Spleen (tissue), 11 donors: ENCODE measurements at regions not wholly inside any gene's neighbourhood (a gene's known extent, or its start where the extent isn't known, plus 50 kb on each side); places are given as distances from the start of the nearest gene placed in this dataset.

Experiments used
- DNase-seq: peaks from one replicate; pipeline ENCODE4 v3.0.0-alpha.2; 2020
- H3K27ac ChIP-seq, 8 donors: fragments of 200-600 bp; sonication (generic) in 7 of 8; 1 replicate in 4 of 8; 2 replicates in 4 of 8; pipeline versions ENCODE4 v1.5.0 to v1.8.0; 2016 to 2021; ENCODE audit warnings: inconsistent platforms in 4 of 8, mild to moderate bottlenecking in 4 of 8, moderate library complexity in 1 of 8
- H3K27me3 ChIP-seq, 7 donors: fragments of 200-600 bp; sonication (generic) in 6 of 7; replicated peaks in 1 of 7; 1 replicate in 4 of 7; 2 replicates in 3 of 7; pipeline versions ENCODE4 v1.5.0 to v1.8.0; 2016 to 2021; ENCODE audit warnings: inconsistent platforms in 3 of 7, mild to moderate bottlenecking in 1 of 7
- H3K36me3 ChIP-seq, 6 donors: fragments of 200-600 bp; sonication (generic) in 5 of 6; 1 replicate in 4 of 6; 2 replicates in 2 of 6; pipeline versions ENCODE4 v1.5.0 to v1.8.0; 2016 to 2021; ENCODE audit warnings: inconsistent platforms in 2 of 6
- H3K4me1 ChIP-seq, 6 donors: fragments of 200-600 bp; sonication (generic) in 5 of 6; 1 replicate in 3 of 6; 2 replicates in 3 of 6; pipeline versions ENCODE4 v1.5.0 to v1.8.0; 2016 to 2021; ENCODE audit warnings: inconsistent platforms in 3 of 6
- H3K4me3 ChIP-seq, 8 donors: fragments of 200-600 bp; sonication (generic) in 7 of 8; 1 replicate in 4 of 8; 2 replicates in 4 of 8; pipeline versions ENCODE4 v1.5.0 to v1.8.0; 2016 to 2021; ENCODE audit warnings: inconsistent platforms in 4 of 8, mild to moderate bottlenecking in 4 of 8, moderate library complexity in 2 of 8
- H3K9me3 ChIP-seq, 8 donors: fragments of 200-600 bp; sonication (generic) in 7 of 8; 1 replicate in 4 of 8; 2 replicates in 4 of 8; pipeline versions ENCODE4 v1.5.0 to v1.8.0; 2016 to 2021; ENCODE audit warnings: inconsistent platforms in 4 of 8
- CTCF ChIP-seq, 11 experiments: fragments of 200-600 bp in 7 of 11; fragments of 450-650 bp in 4 of 11; sonication (generic) in 4 of 11; IDR thresholded peaks in 8 of 11; conservative IDR thresholded peaks in 3 of 11; 1 replicate in 7 of 11; 2 replicates in 4 of 11; pipeline versions ENCODE4 v1.4.0 to v1.8.0; 2016 to 2021; ENCODE audit warnings: antibody characterized with exemption in 11 of 11, inconsistent platforms in 4 of 11, mild to moderate bottlenecking in 1 of 11
- POLR2A ChIP-seq, 3 donors: fragments of 450-650 bp; IDR thresholded peaks; one replicate each; pipeline ENCODE4 v1.5.1; 2017; ENCODE audit warnings: antibody characterized with exemption in 3 of 3, mild to moderate bottlenecking in 1 of 3
- POLR2AphosphoS5 ChIP-seq, 3 donors: sonication (generic); formaldehyde crosslinking; IDR thresholded peaks; one replicate each; pipeline ENCODE4 v1.5.1; 2017; ENCODE audit warnings: antibody characterized with exemption in 3 of 3
- WGBS, 5 donors: extraction: QIAGEN DNeasy Blood & Tissue Kit in 3 of 5; methylation state at CpG; one replicate each; pipeline versions ENCODE4 v1.1.5 to v1.1.7; 2013 to 2018; 5-methylcytosine and 5-hydroxymethylcytosine counted together
- intact Hi-C: fragments of 100-400 bp; cut with DNase I; formaldehyde crosslinking; loops from one replicate; pipeline ENCODE4 v1.15.0; 2023; ENCODE audit warnings: low total_unique reads
- donor health status: healthy with polysubstance abuse.
- donor health status: DM: no; HTN: no; CAD: no; lungs with moderate emphysema.
- donor health status: DM: no; HTN: no; CAD: no.
- donor health status: Bipolar disorder and iron deficiency.
- donor health status: healthy.
- donor health status: DM: no; HTN: no; CAD: no.
- donor health status: DM: yes; HTN: yes; CAD: no.

GRCh38 chr6:150537491-150537890, 62.2 kb upstream of the PLEKHG1 start:
- intact Hi-C loops, result no loop called here

GRCh38 chr6:150537893-150538292, 61.8 kb upstream of the PLEKHG1 start:
- intact Hi-C loops, result no loop called here
- TF ChIP-seq POLR2AphosphoS5 (IDR thresholded peaks at IDR 0.05) (no peak), CTCF (IDR thresholded peaks at IDR 0.05 in 8 of 11, conservative IDR thresholded peaks at IDR 0.05 in 3 of 11) (no peak), POLR2A (IDR thresholded peaks at IDR 0.05) (no peak)
- Histone ChIP-seq H3K4me1 (peaks cover 0 to 12% (median 0%) of the 10 kb centered on the region in 6 donors), H3K27ac (peak overlapping the region in 4 of 8 donors; percentile 2 to 44 (median 12)), H3K36me3 (no peaks in the 10 kb centered on the region), H3K4me3 (no peak overlapping the region), H3K9me3 (no peaks in the 10 kb centered on the region), H3K27me3 (no peaks in the 10 kb centered on the region)
- WGBS, 5 donors, result 48 to 69% (median 67%) methylated on average over 1 of the region's 1 CpG
- no peak for DNase-seq

More at GRCh38 chr6:150537491-150537890, 62.2 kb upstream of the PLEKHG1 start:
- Histone ChIP-seq H3K27me3 (no peaks in the 10 kb centered on the region), H3K27ac (peak overlapping the region in 5 of 8 donors; percentile 2 to 44 (median 20)), H3K9me3 (no peaks in the 10 kb centered on the region), H3K36me3 (no peaks in the 10 kb centered on the region), H3K4me1 (peaks cover 0 to 12% (median 0%) of the 10 kb centered on the region in 6 donors), H3K4me3 (no peak overlapping the region)
- WGBS, 5 donors, result 75 to 82% (median 77%) methylated on average over 4 of the region's 4 CpGs
- DNase-seq, result no peak
- TF ChIP-seq POLR2AphosphoS5 (IDR thresholded peaks at IDR 0.05) (no peak), CTCF (IDR thresholded peaks at IDR 0.05 in 8 of 11, conservative IDR thresholded peaks at IDR 0.05 in 3 of 11) (no peak), POLR2A (IDR thresholded peaks at IDR 0.05) (no peak)

GRCh38 chr6:150539111-150539510, 60.6 kb upstream of the PLEKHG1 start:
- H3K36me3 ChIP-seq, result no peaks in the 10 kb centered on the region
- H3K27me3 ChIP-seq, result no peaks in the 10 kb centered on the region
- no peaks in the 10 kb centered on the region for H3K9me3 ChIP-seq
- H3K4me1 ChIP-seq, result peaks cover 0 to 12% (median 0%) of the 10 kb centered on the region in 6 donors
- H3K4me3 ChIP-seq, result no peak overlapping the region
- TF ChIP-seq POLR2AphosphoS5 (IDR thresholded peaks at IDR 0.05) (no peak), POLR2A (IDR thresholded peaks at IDR 0.05) (no peak), CTCF (IDR thresholded peaks at IDR 0.05 in 8 of 11, conservative IDR thresholded peaks at IDR 0.05 in 3 of 11) (no peak)
- no peak for DNase-seq
- H3K27ac ChIP-seq, result no peak overlapping the region
- intact Hi-C loops, result no loop called here
- 81 to 92% (median 85%) methylated on average over 2 of the region's 2 CpGs for WGBS, 5 donors

- no peaks in the 10 kb centered on the region for H3K36me3 ChIP-seq
- TF ChIP-seq CTCF (IDR thresholded peaks at IDR 0.05 in 8 of 11, conservative IDR thresholded peaks at IDR 0.05 in 3 of 11) (no peak), POLR2AphosphoS5 (IDR thresholded peaks at IDR 0.05) (no peak), POLR2A (IDR thresholded peaks at IDR 0.05) (no peak)
- intact Hi-C loops, result no loop called here
- 64 to 88% (median 75%) methylated on average over 2 of the region's 2 CpGs for WGBS, 5 donors
- no peaks in the 10 kb centered on the region for H3K9me3 ChIP-seq
- DNase-seq, result no peak
- no peak overlapping the region for H3K4me3 ChIP-seq
- no peak overlapping the region for H3K27ac ChIP-seq
- peaks cover 0 to 4% (median 0%) of the 10 kb centered on the region in 7 donors for H3K27me3 ChIP-seq
- H3K4me1 ChIP-seq, result peaks cover 0 to 12% (median 0%) of the 10 kb centered on the region in 6 donors
These were observed 60.1 kb upstream of the PLEKHG1 start for GRCh38 chr6:150539568-150539967.
